ENCODE measurements at regions not wholly inside any gene's neighbourhood (a gene's known extent, or its start where the extent isn't known, plus 50 kb on each side); places are given as distances from the start of the nearest gene placed in this dataset.

DNA sequence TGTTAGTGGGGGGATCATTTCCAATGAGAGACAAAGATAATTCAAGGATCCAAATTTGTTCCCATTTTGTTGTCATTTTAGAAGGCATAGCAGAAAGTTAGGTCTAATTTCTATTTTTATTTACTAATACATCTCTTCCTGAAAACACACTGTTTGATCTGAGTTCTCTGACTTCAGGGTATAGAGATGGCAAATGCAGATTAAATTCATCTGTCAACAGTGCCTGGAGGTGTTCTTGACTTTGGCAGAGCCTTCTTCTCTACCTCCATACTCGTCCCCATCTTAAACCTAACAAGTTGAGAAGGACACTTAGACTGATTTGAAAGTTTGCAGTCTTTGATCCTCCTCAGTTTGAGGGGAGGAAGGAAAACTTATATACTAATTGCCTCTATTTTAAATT lies 308.2 kb downstream of the SOX2 start:
- TF ChIP-seq EP300 (IDR thresholded peaks at IDR 0.05; ENCODE audit: borderline replicate concordance in 1 of 2, low read depth in 1 of 2, low read length in 1 of 2) (no peak), PBX3 (IDR thresholded peaks at IDR 0.05) (no peak)

Measured in SK-N-SH (cell line).